Effector memory CD4-positive, alpha-beta T cell (primary cell): ENCODE measurements at regions not wholly inside any gene's neighbourhood (a gene's known extent, or its start where the extent isn't known, plus 50 kb on each side); places are given as distances from the start of the nearest gene placed in this dataset.

Source experiments
- DNase-seq, 3 donors: peaks; one replicate each; pipeline ENCODE4 v3.0.0-alpha.2; 2020
- H3K27ac ChIP-seq: 2 replicates; pipeline ENCODE4 v1.7.0; 2013; ENCODE audit warnings: mild to moderate bottlenecking, low read length, moderate library complexity; ENCODE audit not compliant: insufficient read depth, poor library complexity, severe bottlenecking
- H3K27me3 ChIP-seq: replicated peaks from 2 replicates; pipeline ENCODE4 v1.7.0; 2013; ENCODE audit warnings: mild to moderate bottlenecking, low read length; ENCODE audit not compliant: insufficient read depth, control insufficient read depth, poor library complexity, severe bottlenecking
- H3K36me3 ChIP-seq: 2 replicates; pipeline ENCODE4 v1.7.0; 2013; ENCODE audit warnings: mild to moderate bottlenecking, low read length, moderate library complexity; ENCODE audit not compliant: control insufficient read depth, insufficient read depth
- H3K4me1 ChIP-seq: 2 replicates; pipeline ENCODE4 v1.7.0; 2013; ENCODE audit warnings: low read length, mild to moderate bottlenecking; ENCODE audit not compliant: control insufficient read depth, insufficient read depth, poor library complexity, severe bottlenecking
- H3K4me3 ChIP-seq: 2 replicates; pipeline ENCODE4 v1.7.0; 2013; ENCODE audit warnings: low read length, low read depth, mild to moderate bottlenecking; ENCODE audit not compliant: insufficient read depth, poor library complexity, severe bottlenecking
- H3K9me3 ChIP-seq: 2 replicates; pipeline ENCODE4 v1.7.0; 2013; ENCODE audit warnings: mild to moderate bottlenecking, low read length, moderate library complexity; ENCODE audit not compliant: control insufficient read depth

DNA sequence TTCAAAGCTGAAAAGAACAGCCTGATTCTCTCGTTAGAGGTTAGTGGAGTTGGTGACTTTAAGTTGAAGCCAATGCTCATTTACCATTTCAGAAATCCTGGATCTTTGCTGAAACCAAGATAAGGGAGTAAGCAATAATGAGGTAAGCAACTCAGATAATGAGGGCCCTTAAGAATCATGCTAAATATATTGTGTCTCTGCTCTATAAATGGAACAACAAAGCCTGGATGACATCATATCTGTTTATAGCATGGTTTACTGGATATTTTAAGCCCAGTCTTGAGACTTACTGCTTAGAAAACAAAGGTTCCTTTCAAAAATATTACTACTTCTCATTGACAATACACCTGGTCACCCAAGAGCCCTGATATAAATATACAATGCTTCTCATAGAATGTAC is 276.7 kb upstream of the PPARGC1A start:
- no peak overlapping the region for H3K4me3 ChIP-seq
- H3K27ac ChIP-seq: no peak overlapping the region
- no peak for DNase-seq
- H3K4me1 ChIP-seq: no peaks in the 10 kb centered on the region
- H3K27me3 ChIP-seq: no peaks in the 10 kb centered on the region
- H3K9me3 ChIP-seq: no peaks in the 10 kb centered on the region
- no peaks in the 10 kb centered on the region for H3K36me3 ChIP-seq

DNA sequence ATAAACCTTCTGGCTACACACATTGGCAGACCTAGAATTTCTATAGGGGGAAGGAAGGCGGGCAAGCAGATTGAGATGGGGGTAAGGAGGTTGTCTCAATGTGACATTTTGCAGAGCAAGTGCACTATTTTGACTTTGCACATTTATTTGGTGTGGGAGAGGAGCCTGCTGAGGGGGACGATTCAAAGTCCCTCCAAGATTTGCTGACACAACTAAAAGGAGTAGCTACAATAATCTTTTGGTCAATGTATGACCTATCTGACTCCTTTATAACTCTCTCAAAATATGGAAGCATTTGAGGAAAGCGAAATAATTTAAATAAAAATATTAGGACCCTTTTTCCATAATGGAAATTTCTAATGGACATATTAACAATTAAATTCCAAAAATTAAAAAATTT is 274.9 kb upstream of the PPARGC1A start:
- Histone ChIP-seq H3K36me3 (no peaks in the 10 kb centered on the region), H3K27ac (no peak overlapping the region), H3K4me3 (no peak overlapping the region), H3K4me1 (no peaks in the 10 kb centered on the region), H3K9me3 (no peaks in the 10 kb centered on the region), H3K27me3 (no peaks in the 10 kb centered on the region)
- DNase-seq: no peak

DNA sequence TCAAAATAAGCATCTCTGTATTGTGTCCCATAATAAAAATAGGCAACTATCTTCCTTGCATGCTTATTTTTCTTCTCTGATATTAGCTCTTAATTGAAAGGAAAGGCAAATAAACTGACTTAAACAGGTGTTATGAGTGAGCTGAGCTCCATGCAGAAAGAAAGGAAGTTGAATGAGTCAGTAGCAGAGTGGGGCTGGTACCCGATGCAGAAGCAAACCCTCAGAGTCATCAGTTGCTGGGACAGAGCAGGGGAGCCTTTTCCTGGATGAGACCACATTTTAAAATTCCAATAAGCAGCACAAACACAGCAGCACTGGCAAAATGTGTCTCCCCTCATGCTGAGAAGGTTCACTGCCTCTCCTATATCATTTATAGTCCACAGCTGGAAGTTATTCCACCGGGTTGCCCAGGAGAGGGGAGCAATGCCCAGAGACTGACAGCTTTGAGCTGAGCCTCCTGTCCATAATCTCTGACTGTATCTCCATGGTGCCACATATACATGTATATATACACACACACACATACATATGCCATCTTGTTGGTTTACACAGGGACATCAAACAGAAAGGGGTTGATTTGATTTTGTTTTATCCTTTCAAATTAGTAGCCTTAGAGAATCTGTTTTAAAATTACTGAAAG is 274.3 kb upstream of the PPARGC1A start:
- Histone ChIP-seq H3K27ac (no peak overlapping the region), H3K9me3 (no peaks in the 10 kb centered on the region), H3K27me3 (no peaks in the 10 kb centered on the region), H3K36me3 (no peaks in the 10 kb centered on the region), H3K4me1 (no peaks in the 10 kb centered on the region), H3K4me3 (no peak overlapping the region)
- DNase-seq: no peak

DNA sequence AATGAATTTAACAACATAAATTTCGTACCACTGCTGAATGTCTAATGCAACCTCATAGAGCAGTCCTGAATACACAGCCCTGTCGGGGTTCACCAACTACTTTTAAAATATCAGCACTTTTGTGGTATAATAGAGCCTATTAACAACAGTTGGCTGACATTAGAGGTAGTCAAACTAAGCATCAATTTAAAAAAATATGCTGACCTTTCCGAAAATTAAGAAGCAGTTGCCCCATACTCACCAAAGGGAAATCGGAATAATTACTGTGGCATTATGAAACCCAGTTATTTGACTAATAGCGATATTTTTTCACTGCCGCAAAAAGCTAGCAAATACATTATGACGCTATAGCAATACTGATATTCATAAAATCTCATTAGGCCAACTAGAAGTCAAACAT is 273.5 kb upstream of the PPARGC1A start:
- H3K36me3 ChIP-seq: no peaks in the 10 kb centered on the region
- H3K9me3 ChIP-seq: no peaks in the 10 kb centered on the region
- H3K27me3 ChIP-seq: no peaks in the 10 kb centered on the region
- no peak for DNase-seq
- no peak overlapping the region for H3K4me3 ChIP-seq
- no peak overlapping the region for H3K27ac ChIP-seq
- no peaks in the 10 kb centered on the region for H3K4me1 ChIP-seq

DNA sequence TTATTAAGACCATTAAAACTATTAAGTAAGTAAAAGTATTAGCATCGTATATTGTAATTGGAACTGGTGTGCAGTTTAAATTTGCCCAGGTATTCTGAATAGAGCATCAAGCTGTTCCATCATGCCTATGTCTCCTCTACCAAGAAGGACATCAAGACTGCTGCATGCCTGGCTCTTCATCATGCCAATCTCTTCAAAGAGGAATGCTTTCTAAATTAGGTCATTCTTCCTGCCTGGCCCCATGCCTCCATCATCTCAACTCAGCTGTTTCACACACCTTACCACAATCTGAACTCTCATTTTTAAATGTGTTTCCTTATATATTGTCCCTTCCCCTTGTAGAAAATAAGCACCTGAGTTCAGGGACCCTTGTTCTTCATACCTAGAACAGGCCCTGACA is 270.5 kb upstream of the PPARGC1A start:
- Histone ChIP-seq H3K4me1 (no peaks in the 10 kb centered on the region), H3K36me3 (no peaks in the 10 kb centered on the region), H3K27me3 (no peaks in the 10 kb centered on the region), H3K4me3 (no peak overlapping the region), H3K27ac (no peak overlapping the region), H3K9me3 (no peaks in the 10 kb centered on the region)
- DNase-seq: no peak

DNA sequence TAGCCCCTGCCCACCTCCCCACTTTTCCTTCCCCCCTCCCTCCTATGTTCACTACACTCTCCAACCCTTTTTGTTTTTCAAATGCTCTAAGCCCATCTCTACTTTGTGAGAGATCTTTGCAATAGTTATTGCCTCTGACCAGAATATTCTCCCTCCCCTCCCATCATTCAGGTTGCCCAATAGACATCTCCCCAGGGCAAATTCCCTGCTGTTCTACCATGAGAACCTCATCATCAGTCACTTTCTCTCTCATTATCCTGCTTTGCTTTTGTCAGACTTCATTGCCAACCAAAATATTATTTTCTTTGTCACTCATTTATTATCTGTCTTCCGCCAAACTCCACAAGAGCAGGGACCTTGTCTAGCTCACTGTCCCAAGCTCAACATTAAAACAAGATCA is 268.2 kb upstream of the PPARGC1A start:
- Histone ChIP-seq H3K4me1 (no peaks in the 10 kb centered on the region), H3K36me3 (no peaks in the 10 kb centered on the region), H3K9me3 (no peaks in the 10 kb centered on the region), H3K4me3 (no peak overlapping the region), H3K27ac (no peak overlapping the region), H3K27me3 (no peaks in the 10 kb centered on the region)
- DNase-seq: no peak

DNA sequence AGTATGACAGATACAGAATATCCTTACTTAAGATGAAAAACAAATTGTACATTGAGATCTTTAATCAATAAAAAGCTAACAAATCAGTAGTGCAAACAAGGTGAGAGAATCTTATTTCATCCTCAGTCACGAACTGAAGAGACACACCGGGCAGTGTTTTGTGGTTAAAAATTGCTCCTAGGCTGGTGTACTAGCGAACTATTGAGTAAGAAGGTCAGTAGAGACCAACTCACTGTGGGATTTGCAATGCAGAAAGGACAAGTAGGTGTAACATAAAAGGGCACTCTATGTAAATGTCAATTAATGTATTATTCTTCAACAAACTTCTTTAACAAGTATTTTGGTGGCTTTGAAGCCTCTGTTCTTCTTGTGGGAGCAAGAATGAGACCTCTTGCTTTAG is 260.2 kb upstream of the PPARGC1A start:
- no peak overlapping the region for H3K4me3 ChIP-seq
- no peaks in the 10 kb centered on the region for H3K36me3 ChIP-seq
- no peaks in the 10 kb centered on the region for H3K27me3 ChIP-seq
- H3K4me1 ChIP-seq: no peaks in the 10 kb centered on the region
- no peaks in the 10 kb centered on the region for H3K9me3 ChIP-seq
- H3K27ac ChIP-seq: no peak overlapping the region
- no peak for DNase-seq

DNA sequence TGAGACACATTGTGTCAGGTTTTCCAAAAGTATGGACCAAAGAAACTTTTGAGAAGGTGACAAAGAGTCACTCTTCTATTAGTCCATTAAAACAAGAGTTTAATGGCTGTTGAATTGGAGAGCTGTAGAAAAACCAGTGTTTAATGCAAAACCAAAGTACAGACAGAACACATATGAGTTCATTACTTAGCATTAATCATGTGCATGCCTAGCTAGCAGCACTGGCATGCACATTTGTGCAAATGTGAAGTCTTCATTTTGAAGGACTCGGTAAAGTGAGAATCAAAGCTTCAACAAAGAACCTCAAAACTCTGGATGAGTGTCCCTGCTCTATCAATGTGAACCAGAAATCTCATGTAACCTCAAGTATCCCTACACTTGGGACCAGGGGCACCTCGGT is 256.3 kb upstream of the PPARGC1A start:
- no peak for DNase-seq
- Histone ChIP-seq H3K9me3 (no peaks in the 10 kb centered on the region), H3K4me3 (no peak overlapping the region), H3K36me3 (no peaks in the 10 kb centered on the region), H3K27me3 (no peaks in the 10 kb centered on the region), H3K27ac (no peak overlapping the region), H3K4me1 (no peaks in the 10 kb centered on the region)

DNA sequence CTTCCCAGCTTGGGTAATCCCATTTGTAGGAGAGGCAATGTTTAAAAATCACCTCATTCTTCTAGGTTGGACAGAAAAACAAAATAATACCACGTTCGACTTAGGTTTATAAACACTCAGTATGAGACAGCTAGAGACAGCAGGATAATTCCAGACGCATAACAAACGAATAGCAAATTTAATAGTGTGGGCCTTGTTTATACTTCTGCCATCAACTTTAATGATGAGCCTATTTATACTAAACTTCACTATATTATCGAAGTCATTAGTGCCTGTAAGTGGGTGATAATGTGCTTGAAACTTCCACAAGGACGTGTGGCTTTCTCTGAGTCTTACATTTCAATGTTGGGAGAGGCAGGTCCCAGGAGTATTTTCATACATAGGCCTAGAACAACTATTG is 255.7 kb upstream of the PPARGC1A start:
- H3K27me3 ChIP-seq: no peaks in the 10 kb centered on the region

DNA sequence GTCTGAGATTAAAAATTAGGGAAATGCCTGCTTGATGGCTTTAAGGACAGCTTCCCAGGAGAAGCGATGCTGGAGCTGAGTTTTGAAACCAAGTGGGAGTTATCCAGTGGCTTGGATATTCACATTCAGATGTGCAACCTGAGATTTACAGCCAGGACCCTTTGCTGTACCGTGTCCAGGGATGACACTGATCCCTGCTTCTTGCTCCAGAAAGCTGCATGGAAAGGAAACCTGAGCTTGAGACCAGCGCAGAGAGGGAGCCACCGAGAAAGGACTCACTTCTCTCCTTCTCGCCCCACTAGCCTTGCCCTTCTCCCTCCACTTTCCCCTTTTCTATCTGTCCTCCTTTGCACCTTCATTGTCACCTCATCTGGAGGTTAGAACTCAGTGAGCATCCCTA is 254.5 kb upstream of the PPARGC1A start:
- H3K36me3 ChIP-seq: no peaks in the 10 kb centered on the region
- no peak overlapping the region for H3K4me3 ChIP-seq
- H3K27me3 ChIP-seq: no peaks in the 10 kb centered on the region
- H3K27ac ChIP-seq: no peak overlapping the region
- no peak for DNase-seq
- H3K9me3 ChIP-seq: no peaks in the 10 kb centered on the region
- no peaks in the 10 kb centered on the region for H3K4me1 ChIP-seq

More for the DNA sequence above, 255.7 kb upstream of the PPARGC1A start:
- DNase-seq: no peak
- Histone ChIP-seq H3K36me3 (no peaks in the 10 kb centered on the region), H3K4me3 (no peak overlapping the region), H3K27ac (no peak overlapping the region), H3K9me3 (no peaks in the 10 kb centered on the region), H3K4me1 (no peaks in the 10 kb centered on the region)
